GM10266 (cell line): ENCODE measurements at regions not wholly inside any gene's neighbourhood (a gene's known extent, or its start where the extent isn't known, plus 50 kb on each side); places are given as distances from the start of the nearest gene placed in this dataset.
"Not testable (repeated sequence)": the region's sequence is repeated elsewhere in the genome, so short reads cannot be mapped to it uniquely, and the experiment has no call there.

ENCODE experiments used
- DNase-seq: peaks from one replicate; pipeline ENCODE4 v3.0.0; 2012; ENCODE audit errors: extremely low spot score
- TF ChIP-seq, protein P1 (sequence below): IDR thresholded peaks from 2 replicates; pipeline ENCODE4 v1.5.1; 2012; ENCODE audit warnings: mild to moderate bottlenecking, low read depth; ENCODE audit not compliant: control insufficient read depth, insufficient read depth; ENCODE audit errors: missing control alignments

DNA sequence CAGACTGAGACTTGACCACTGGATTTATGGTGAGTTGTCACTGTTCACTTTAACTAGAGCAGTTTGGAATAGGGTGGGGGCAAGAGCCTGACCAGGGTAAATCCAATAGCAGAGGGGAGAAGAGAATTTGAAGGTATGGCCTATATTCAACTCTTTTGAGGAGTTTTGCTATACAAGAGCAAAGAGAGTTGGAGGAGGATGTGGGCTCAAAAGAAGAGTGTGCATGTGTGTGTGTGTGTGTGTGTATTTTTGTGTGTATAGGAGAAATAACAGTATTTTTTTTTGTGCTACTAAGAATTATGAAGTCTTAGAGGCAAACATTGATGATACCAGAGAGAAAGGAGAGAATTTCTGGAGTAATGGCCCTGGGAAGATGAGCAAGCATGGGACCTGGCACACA is 164.8 kb upstream of the JUN start:
- no peak for DNase-seq
- TF ChIP-seq, protein P1, sequence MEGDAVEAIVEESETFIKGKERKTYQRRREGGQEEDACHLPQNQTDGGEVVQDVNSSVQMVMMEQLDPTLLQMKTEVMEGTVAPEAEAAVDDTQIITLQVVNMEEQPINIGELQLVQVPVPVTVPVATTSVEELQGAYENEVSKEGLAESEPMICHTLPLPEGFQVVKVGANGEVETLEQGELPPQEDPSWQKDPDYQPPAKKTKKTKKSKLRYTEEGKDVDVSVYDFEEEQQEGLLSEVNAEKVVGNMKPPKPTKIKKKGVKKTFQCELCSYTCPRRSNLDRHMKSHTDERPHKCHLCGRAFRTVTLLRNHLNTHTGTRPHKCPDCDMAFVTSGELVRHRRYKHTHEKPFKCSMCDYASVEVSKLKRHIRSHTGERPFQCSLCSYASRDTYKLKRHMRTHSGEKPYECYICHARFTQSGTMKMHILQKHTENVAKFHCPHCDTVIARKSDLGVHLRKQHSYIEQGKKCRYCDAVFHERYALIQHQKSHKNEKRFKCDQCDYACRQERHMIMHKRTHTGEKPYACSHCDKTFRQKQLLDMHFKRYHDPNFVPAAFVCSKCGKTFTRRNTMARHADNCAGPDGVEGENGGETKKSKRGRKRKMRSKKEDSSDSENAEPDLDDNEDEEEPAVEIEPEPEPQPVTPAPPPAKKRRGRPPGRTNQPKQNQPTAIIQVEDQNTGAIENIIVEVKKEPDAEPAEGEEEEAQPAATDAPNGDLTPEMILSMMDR = no peak

DNA sequence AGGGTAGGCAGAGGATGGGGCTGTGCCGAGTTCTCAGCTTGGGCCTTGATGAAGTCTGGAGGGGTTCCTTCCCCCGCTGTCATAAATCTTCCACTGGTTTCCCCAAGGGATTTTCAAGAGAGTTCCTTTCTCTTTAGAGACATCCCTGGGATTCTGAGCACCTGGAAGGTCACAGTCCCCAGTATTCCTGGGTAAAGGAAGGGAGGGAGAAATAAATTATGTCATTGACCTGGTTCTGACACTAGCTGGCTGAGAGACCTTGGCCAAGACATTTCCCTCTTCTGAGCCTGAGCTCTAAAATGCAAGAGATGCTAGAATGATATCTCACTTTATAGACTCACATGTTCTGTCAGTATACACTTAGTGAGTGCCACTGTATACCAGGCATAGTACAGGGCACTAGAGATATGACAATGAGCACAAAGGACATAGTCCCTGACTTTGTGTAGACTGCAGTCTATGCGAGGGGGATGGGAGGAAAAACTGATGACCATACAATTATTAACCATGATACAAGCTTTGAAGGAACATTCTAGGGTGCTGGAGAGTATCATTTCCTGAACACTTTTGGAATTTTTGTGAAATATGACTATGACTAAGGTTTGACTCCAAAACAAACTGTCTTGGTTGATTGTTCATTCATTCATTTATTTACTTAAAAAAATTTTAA is 165.8 kb upstream of the JUN start:
- TF ChIP-seq, protein P1 = no peak
- no peak for DNase-seq

DNA sequence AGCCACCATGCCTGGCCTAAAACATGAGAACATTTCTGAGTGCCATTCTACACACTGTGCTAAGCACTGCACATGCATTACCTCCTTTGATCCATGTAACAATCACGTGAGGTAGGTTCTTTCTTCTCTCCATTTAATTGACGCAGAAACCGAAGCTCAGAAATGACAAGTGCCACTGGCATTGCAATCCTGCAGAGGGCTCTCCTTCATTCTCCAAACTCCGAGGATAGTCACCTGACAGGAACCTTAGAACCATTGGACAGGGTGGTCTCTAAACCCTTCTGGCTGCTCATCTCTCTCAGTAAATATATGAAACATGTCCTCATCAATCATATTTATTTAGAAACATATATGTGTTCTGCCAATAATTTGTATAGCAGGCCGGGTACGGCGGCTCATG is 167.1 kb upstream of the JUN start:
- TF ChIP-seq, protein P1 = no peak
- DNase-seq = no peak

DNA sequence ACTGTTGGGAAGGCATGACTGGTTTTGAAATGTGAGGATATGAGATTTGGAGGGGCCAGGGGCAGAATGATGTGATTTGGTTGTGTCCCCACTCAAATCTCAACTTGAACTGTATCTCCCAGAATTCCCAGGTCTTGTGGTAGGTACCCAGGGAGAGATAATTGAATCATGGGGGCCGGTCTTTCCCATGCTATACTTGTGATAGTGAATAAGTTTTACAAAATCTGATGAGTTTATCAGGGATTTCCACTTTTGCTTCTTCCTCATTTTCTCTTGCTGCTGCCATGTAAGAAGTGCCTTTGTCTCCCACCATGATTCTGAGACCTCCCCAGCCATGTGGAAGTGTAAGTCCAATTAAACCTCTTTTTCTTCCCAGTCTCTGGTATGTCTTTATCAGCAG is 170.1 kb upstream of the JUN start:
- not testable (repeated sequence) for DNase-seq

DNA sequence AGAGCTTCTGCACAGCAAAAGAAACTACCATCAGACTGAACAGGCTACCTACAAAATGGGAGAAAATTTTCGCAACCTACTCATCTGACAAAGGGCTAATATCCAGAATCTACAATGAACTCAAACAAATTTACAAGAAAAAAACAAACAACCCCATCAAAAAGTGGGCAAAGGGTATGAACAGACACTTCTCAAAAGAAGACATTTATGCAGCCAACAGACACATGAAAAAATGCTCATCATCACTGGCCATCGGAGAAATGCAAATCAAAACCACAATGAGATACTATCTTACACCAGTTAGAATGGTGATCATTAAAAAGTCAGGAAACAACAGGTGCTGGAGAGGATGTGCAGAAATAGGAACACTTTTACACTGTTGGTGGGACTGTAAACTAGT is 179.4 kb upstream of the JUN start:
- not testable (repeated sequence) for DNase-seq

DNA sequence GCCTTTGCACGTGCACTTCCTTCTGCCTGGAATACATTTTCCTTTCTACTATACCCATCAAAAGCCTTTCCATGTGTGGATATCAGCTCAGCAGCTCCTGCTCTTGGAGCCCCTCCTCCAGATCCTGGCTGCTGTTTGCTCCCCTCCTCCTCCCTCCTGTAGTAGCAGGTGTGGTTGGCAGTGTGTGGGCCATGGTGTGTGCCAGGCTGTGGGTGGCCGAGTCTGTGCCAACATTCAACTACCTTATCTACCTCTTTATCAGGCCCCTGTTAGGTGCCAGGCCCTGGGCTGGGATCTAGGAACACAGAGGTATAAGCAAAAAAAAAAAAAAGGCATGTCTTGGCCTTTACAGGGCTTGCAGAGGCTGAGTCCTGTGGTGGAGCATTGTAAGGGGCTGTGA is 180.6 kb upstream of the JUN start:
- TF ChIP-seq, protein P1 = no peak
- no peak for DNase-seq

DNA sequence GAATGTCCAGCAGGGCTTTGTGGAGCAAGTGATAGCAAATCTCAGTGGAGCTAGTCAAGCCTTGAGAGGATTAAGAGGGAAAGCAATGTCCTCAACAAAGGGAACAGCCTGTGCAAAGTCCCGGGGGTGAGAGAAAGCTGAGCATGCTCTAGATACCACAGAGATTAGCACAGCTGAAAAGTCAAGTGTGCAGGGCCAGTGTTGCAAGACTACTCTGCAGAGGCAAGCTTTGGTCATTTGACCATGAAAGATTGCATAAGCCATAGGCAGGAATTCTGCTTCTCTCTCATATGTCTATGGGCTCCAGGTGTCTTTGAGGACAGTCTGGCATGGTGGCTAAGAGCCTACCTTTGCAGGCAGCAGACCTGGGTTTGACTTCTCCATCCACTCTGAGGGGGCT is 181.0 kb upstream of the JUN start:
- DNase-seq = no peak

DNA sequence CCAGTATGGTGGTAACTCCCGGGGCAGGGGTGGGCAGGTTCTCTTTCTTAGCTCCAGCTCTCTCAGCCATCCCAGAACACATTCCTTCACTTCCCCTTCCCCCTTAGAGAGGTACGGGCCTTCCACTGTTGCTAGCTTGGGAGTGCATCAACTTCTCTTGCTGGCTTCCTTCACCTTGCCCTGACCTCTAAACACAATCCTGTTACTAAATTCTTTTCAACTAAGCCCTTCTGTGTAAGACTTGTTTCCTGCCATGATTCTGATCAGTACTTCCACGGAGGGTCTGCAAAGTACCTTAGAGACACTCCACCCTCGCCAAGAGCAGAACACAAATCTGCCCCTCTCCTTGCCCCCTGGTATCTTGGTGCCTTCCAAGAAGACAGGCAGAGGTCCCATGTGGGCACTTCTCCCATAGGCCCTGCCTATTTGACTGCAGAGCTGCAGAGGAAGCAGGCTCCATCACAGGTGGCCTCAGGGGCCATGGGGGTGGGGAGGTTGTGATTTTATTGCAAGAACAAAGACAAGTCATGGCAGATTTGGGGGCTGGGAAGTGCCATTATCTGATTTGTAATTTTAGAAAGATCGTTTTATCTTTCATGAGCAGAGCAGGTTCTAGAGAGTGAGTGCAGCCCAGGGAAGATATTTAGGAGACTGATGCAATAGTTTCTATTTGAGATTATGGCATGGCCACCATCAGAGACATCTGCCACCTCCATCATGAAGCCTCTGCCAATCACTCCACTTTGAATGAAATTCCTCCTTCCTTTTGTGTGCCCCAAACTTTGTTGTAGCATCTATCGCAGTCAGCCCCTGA is 182.5 kb upstream of the JUN start:
- DNase-seq = no peak
- TF ChIP-seq, protein P1 = no peak

More for the DNA sequence above, 181.0 kb upstream of the JUN start:
- TF ChIP-seq, protein P1 = no peak
